ENCODE measurements at regions not wholly inside any gene's neighbourhood (a gene's known extent, or its start where the extent isn't known, plus 50 kb on each side); places are given as distances from the start of the nearest gene placed in this dataset.

- Histone ChIP-seq H3K4me1 (no peaks in the 10 kb centered on the region), H3K27ac (no peak overlapping the region), H3K27me3 (no peaks in the 10 kb centered on the region), H3K36me3 (no peaks in the 10 kb centered on the region), H3K9me3 (no peaks in the 10 kb centered on the region), H3K4me3 (no peak overlapping the region)
- intact Hi-C loops (cut with DNase I) = no loop called here
- WGBS, 2 donors = 35 to 78% methylated on average over 1 of the region's 1 CpG
- no peak for TF ChIP-seq POLR2AphosphoS5 (IDR thresholded peaks at IDR 0.05)
- no peak for TF ChIP-seq POLR2A (IDR thresholded peaks at IDR 0.05)
- TF ChIP-seq EP300 (IDR thresholded peaks at IDR 0.05) = no peak
- TF ChIP-seq CTCF (IDR thresholded peaks at IDR 0.05) = no peak
- no peak for DNase-seq
Observed at GRCh38 chr5:61596265-61596664, 264.2 kb downstream of the ZSWIM6 start.

- Histone ChIP-seq H3K4me3 (no peak overlapping the region), H3K36me3 (no peaks in the 10 kb centered on the region), H3K9me3 (no peaks in the 10 kb centered on the region), H3K27me3 (no peaks in the 10 kb centered on the region), H3K4me1 (no peaks in the 10 kb centered on the region), H3K27ac (no peak overlapping the region)
- intact Hi-C loops (cut with DNase I) = no loop called here
- TF ChIP-seq EP300 (IDR thresholded peaks at IDR 0.05) = no peak
- no peak for TF ChIP-seq POLR2A (IDR thresholded peaks at IDR 0.05)
- TF ChIP-seq CTCF (IDR thresholded peaks at IDR 0.05) = no peak
- TF ChIP-seq POLR2AphosphoS5 (IDR thresholded peaks at IDR 0.05) = no peak
- DNase-seq = no peak
Observed at GRCh38 chr5:61597684-61598083, 265.6 kb downstream of the ZSWIM6 start.

GRCh38 chr5:61598126-61598525 is 266.1 kb downstream of the ZSWIM6 start:
- no peak overlapping the region for H3K4me3 ChIP-seq
- no peak overlapping the region for H3K27ac ChIP-seq
- 70 to 82% methylated on average over 3 of the region's 3 CpGs for WGBS, 2 donors
- intact Hi-C loops (cut with DNase I) = no loop called here
- TF ChIP-seq EP300 (IDR thresholded peaks at IDR 0.05) (no peak), CTCF (IDR thresholded peaks at IDR 0.05) (no peak), POLR2AphosphoS5 (IDR thresholded peaks at IDR 0.05) (no peak), POLR2A (IDR thresholded peaks at IDR 0.05) (no peak)
- H3K27me3 ChIP-seq = no peaks in the 10 kb centered on the region
- H3K4me1 ChIP-seq = peaks cover 0 to under 1% (median 0%) of the 10 kb centered on the region in 4 donors
- no peaks in the 10 kb centered on the region for H3K9me3 ChIP-seq
- no peak for DNase-seq
- no peaks in the 10 kb centered on the region for H3K36me3 ChIP-seq

- Histone ChIP-seq H3K9me3 (no peaks in the 10 kb centered on the region), H3K27me3 (no peaks in the 10 kb centered on the region), H3K4me3 (no peak overlapping the region), H3K27ac (no peak overlapping the region), H3K36me3 (no peaks in the 10 kb centered on the region), H3K4me1 (peaks cover 0 to 7% (median 0%) of the 10 kb centered on the region in 4 donors)
- TF ChIP-seq POLR2AphosphoS5 (IDR thresholded peaks at IDR 0.05) (no peak), EP300 (IDR thresholded peaks at IDR 0.05) (no peak), CTCF (IDR thresholded peaks at IDR 0.05) (no peak), POLR2A (IDR thresholded peaks at IDR 0.05) (no peak)
- 27 to 60% methylated on average over 5 of the region's 5 CpGs for WGBS, 2 donors
- DNase-seq = no peak
- intact Hi-C loops (cut with DNase I) = no loop called here
Observed at GRCh38 chr5:61599370-61600122, 267.5 kb downstream of the ZSWIM6 start.

- H3K36me3 ChIP-seq = no peaks in the 10 kb centered on the region
- H3K27me3 ChIP-seq = no peaks in the 10 kb centered on the region
- intact Hi-C loops (cut with DNase I) = no loop called here
- no peak overlapping the region for H3K27ac ChIP-seq
- H3K9me3 ChIP-seq = no peaks in the 10 kb centered on the region
- TF ChIP-seq CTCF (IDR thresholded peaks at IDR 0.05) (no peak), POLR2A (IDR thresholded peaks at IDR 0.05) (no peak), EP300 (IDR thresholded peaks at IDR 0.05) (no peak), POLR2AphosphoS5 (IDR thresholded peaks at IDR 0.05) (no peak)
- no peak for DNase-seq
- peaks cover 0 to 7% (median 0%) of the 10 kb centered on the region in 4 donors for H3K4me1 ChIP-seq
- H3K4me3 ChIP-seq = no peak overlapping the region
Observed at GRCh38 chr5:61600123-61600444, 268.0 kb downstream of the ZSWIM6 start.

Measured in sigmoid colon (tissue), 6 donors.